IPS-NIHi11 (cell line): ENCODE measurements at regions not wholly inside any gene's neighbourhood (a gene's known extent, or its start where the extent isn't known, plus 50 kb on each side); places are given as distances from the start of the nearest gene placed in this dataset.
"Not testable (repeated sequence)": the region's sequence is repeated elsewhere in the genome, so short reads cannot be mapped to it uniquely, and the experiment has no call there.

Experiments
- DNase-seq: peaks from one replicate; pipeline ENCODE4 v3.0.0; 2012; ENCODE audit warnings: mixed read lengths, low spot score

DNA sequence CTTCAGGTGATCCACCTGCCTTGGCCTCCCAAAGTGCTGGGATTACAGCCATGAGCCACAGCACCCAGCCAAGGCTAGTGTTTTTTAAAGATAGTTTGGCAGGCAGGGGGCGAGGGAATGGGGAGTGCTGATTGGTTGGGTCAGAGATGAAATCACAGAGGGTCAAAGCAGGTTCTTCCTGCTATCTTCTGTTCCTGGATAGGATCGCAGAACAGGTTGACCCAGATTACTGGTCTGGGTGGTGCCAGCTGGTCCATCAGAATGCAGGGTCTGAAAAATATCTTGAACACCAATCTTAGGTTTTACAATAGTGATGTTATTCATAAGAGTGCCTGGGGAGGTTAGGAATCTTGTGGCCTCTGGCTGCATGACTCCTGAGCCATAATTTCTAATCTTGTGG, 272.2 kb downstream of the CD83 start:
- DNase-seq, result not testable (repeated sequence)

GRCh38 chr6:14390805-14391204, 273.2 kb downstream of the CD83 start:
- no peak for DNase-seq

DNA sequence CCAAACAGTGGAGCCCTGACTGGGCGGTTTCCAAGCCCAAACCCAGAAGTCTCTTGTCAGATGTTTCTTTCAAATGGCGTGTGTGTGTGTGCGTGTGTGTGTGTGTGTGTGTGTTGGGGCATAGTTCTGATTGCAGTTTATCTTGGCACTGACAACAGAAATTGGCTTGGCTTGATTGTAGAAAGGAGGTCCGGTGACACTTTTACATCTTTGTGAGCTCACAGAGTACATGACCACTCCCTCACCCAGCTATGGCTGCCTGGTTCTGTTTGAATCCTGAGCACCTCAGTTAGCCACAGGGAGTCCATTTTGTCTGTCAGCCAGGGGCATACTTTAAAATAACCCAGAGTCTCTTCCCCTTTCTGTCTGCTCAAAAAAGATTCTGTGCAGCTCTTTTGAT, 276.3 kb downstream of the CD83 start:
- DNase-seq, result no peak

DNA sequence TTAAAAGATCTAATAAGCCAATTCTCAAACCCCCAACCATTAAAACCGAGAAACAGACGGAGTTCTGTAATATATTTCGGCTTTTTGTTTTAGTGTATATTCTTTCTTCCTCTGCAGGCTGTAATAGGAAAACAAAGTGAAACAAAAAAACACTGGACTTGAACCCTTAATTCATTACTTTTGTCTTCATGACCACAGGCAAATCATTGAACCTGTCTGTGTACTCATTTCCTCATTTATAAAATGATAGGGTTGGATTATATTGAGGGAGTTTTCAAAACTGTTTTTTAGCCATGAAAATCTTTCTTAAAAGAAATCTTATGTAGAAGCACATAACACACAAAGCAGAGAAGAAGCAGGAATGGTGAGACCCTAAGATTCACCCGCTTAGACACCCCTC, 278.8 kb downstream of the CD83 start:
- DNase-seq, result no peak

DNA sequence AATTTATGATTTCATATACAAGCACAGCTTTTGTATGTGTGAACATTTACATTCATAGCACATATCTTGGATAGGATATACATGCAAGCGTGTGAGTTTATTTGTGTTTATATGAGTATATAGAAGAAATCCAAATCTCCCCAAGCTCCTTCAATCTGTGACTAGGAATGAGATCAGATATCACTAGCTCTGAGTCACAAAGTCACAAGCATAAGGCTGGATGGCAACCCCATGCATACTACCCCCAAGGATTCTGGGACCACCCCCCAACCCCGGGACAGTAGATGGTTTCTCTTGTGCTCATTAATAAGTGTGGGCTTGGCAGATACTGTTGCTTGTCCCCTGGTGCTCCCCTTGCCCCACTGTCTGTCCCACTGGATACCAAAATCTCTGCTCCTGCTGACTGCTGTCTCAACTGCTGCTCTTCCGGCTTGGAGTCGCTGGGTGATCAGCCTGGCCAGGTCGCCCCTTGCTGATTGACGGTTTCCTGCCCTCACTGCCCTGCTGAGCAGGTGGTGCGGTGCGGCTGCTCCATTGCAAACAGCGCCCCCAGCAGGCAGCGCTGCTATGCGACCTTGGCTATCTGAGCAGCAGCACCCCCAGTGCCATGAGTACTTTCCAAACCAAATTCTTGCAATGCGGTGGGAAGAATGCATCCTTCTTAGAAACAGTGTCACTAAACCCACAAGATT, 279.4 kb downstream of the CD83 start:
- peak; percentile 83 for DNase-seq

GRCh38 chr6:14397518-14397901, 279.9 kb downstream of the CD83 start:
- no peak for DNase-seq

GRCh38 chr6:14398953-14399352, 281.4 kb downstream of the CD83 start:
- no peak for DNase-seq

- DNase-seq, result no peak
Observed at GRCh38 chr6:14399635-14400034, 282.1 kb downstream of the CD83 start.

GRCh38 chr6:14401246-14401645, 283.7 kb downstream of the CD83 start:
- DNase-seq, result no peak

- no peak for DNase-seq
Observed at GRCh38 chr6:14406614-14407331, 289.2 kb downstream of the CD83 start.

DNA sequence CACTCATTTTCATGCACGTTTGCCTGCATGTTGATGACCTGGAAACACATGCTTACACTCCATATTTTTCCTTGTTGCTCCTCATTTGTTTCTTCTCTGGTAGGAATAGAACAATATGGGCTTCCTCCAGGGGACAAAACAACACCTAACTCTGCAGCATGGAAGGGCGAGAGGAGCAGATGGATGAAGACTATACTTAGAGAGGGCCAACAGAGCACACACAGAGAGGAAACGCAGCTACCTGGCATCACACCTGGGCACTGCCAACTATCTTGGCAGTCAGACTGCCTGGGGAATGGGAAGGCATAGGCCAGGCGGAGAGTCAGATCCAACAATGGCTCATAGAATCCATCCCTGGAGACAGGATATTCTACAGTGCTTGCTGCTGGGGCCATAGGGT, 290.9 kb downstream of the CD83 start:
- DNase-seq, result no peak

GRCh38 chr6:14412026-14412425, 294.5 kb downstream of the CD83 start:
- no peak for DNase-seq

DNA sequence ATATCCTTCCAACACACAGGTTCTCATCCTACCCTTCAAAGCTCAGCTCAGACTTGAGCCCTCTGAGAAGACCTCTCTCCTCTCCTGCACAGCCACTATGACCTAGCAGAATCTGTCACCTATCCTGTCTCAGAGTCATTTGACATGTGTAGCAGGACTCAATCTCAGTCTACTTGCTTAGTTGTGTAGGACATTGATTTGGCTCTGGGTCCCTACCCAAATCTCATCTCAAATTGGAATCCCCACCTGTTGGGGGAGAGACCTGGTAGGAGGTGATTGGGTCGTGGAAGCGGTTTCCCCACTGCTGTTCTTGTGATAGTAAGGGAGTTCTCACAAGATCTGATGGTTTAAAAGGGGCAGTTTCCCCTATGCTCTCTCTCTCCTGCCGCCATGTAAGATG, 297.9 kb downstream of the CD83 start:
- no peak for DNase-seq

- no peak for DNase-seq
Observed at GRCh38 chr6:14417377-14417776, 299.8 kb downstream of the CD83 start.

DNA sequence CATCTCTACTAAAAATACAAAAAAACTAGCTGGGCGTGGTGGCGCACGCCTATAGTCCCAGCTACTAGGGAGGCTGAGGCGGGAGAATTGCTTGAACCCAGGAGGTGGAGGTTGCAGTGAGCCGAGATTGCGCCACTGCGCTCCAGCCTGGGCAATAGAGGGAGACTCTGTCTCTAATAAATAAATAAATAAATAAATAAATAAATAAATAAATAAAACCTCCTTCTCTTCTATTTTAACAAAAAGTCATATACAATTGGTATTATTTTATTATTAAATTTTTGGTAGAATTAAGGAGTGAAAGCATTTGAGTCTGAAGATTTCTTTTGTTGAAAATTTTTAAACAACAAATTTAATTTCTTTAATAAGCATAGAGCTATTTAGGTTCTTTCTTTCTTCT, 301.7 kb downstream of the CD83 start:
- not testable (repeated sequence) for DNase-seq

GRCh38 chr6:14422061-14422460, 304.5 kb downstream of the CD83 start:
- DNase-seq, result no peak

GRCh38 chr6:14422917-14423316, 305.3 kb downstream of the CD83 start:
- DNase-seq, result no peak

GRCh38 chr6:14423330-14423729, 305.8 kb downstream of the CD83 start:
- no peak for DNase-seq

GRCh38 chr6:14423955-14424354, 306.4 kb downstream of the CD83 start:
- no peak for DNase-seq

DNA sequence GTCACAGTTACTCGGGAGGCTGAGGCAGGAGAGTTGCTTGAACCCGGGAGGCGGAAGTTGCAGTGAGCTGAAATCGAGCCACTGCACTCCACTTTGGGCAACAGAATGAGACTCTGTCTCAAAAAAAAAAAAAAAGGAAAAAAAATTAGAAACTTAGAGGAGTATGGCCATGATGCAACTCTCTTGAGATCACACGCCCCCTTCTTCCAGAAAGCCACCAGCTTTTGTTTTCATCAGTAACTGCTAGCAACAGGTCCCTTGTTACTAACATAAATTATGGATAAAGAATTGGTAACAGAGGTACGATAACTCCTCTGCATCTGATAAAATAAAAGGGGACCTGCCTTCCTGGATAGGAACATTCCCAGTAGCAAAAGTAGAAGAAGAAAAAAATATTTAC, 308.2 kb downstream of the CD83 start:
- no peak for DNase-seq

DNA sequence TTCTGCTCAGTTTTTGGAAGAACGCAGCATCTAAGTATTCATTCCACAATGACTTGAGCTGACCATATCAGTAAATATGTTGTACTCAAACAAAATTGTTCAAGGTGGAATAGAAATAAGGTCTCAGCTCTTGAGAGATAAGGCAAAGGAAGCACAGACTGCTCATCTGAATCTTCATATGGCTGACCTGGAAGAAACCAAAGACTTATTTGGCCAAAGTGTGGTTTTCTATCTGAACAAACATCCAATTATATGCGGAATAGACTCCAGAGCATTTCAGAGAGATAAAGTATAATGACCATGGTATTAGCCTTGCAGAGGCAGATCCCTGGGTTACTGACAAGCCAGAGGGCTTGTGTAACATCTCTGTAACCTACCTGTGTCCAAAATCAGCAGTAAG, 308.7 kb downstream of the CD83 start:
- no peak for DNase-seq

DNA sequence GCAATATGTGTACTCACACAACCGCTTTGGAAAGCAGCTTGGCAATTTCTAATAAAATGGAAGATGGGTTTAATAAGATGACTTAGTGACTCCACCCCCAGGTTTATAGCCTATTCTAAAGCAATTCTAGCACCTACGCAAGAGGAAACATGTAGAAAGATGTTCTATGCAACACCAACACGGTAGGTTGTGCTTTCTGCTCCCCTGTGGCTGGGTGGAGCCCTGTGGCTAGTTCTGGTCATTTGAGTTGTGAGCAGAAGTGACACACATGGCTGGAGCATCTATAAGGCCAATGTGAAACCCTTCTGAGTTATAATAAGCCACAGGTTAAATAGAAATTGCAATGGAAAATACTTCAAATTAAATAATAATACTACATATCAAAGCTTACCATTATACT, 310.7 kb downstream of the CD83 start:
- DNase-seq, result no peak

DNA sequence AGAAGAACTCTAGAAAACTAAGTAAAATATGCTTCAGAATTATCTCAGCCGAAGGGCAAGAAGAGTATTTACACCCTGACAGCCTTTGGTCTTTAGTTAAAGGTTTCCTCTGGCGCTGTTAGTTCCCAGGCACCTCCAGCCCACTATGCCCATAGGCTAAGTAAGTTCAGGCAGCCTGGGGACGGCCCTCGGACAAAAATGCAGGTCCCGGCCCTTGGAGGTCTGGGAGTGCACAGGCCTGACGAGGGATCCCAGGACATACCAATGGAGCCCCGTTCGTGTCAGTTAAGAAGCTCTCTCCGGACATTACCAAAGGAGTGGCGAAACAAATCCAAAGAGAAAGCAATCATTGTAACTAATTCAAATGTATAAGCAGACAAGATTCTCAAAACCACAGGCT, 311.8 kb downstream of the CD83 start:
- no peak for DNase-seq

DNA sequence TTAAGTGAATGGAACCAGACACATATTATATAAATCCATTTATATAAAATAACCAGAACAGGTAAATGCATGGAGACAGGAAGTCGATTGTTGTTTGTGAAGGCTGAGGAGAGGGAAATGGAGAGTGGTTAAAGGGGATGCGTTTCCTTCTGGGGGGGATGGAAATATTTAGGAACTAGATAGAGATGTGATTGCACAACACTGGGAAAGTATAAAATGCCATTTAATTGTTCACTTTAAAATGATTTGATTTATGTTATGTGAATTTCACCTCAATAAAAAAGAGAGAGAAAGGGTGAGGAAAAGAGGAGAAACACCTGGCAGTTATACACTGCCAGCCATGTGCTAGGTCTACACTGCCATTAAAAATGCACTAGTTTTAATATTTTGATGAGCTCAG, 312.6 kb downstream of the CD83 start:
- DNase-seq, result no peak
